Gastrocnemius medialis (tissue), 4 donors: ENCODE measurements at regions not wholly inside any gene's neighbourhood (a gene's known extent, or its start where the extent isn't known, plus 50 kb on each side); places are given as distances from the start of the nearest gene placed in this dataset.

Experiments used
- ATAC-seq, 2 donors: fragments of 150-250 bp; one replicate each; pipeline ENCODE4 v1.9.1; 2016
- DNase-seq, 2 donors: peaks; one replicate each; pipeline ENCODE4 v3.0.0-alpha.2; 2019
- H3K27ac ChIP-seq, 4 donors: fragments of 200-600 bp; sonication (generic); 1 replicate in 1 of 4; 2 replicates in 3 of 4; pipeline ENCODE4 v1.5.1; 2016 to 2018; ENCODE audit warnings: mild to moderate bottlenecking in 2 of 4, moderate library complexity in 1 of 4
- H3K27me3 ChIP-seq, 3 donors: fragments of 200-600 bp; sonication (generic) in 2 of 3; 1 replicate in 1 of 3; 2 replicates in 2 of 3; pipeline versions ENCODE4 v1.5.1 to v1.6.0; 2016 to 2019; ENCODE audit warnings: mild to moderate bottlenecking in 1 of 3, moderate library complexity in 1 of 3
- H3K36me3 ChIP-seq, 2 donors: fragments of 200-600 bp; sonication (generic) in 1 of 2; one replicate each; pipeline ENCODE4 v1.5.1; 2017 to 2018
- H3K4me1 ChIP-seq, 2 donors: fragments of 200-600 bp; sonication (generic) in 1 of 2; one replicate each; pipeline ENCODE4 v1.5.1; 2016 to 2017; ENCODE audit warnings: mild to moderate bottlenecking in 2 of 2
- H3K4me3 ChIP-seq, 4 donors: fragments of 200-600 bp; sonication (generic) in 3 of 4; 1 replicate in 1 of 4; 2 replicates in 3 of 4; pipeline ENCODE4 v1.5.1; 2016 to 2019; ENCODE audit warnings: mild to moderate bottlenecking in 2 of 4
- H3K9me3 ChIP-seq, 3 donors: fragments of 200-600 bp; sonication (generic) in 2 of 3; 1 replicate in 1 of 3; 2 replicates in 2 of 3; pipeline ENCODE4 v1.5.1; 2016 to 2019
- CTCF ChIP-seq, 5 experiments: fragments of 450-650 bp in 3 of 5; fragments of 200-600 bp in 2 of 5; sonication (generic) in 2 of 5; IDR thresholded peaks in 4 of 5; conservative IDR thresholded peaks in 1 of 5; 1 replicate in 4 of 5; 2 replicates in 1 of 5; pipeline ENCODE4 v1.5.1; 2016 to 2019; ENCODE audit warnings: antibody characterized with exemption in 5 of 5, mild to moderate bottlenecking in 3 of 5, moderate library complexity in 3 of 5
- POLR2A ChIP-seq, 2 donors: fragments of 450-650 bp; IDR thresholded peaks; one replicate each; pipeline ENCODE4 v1.6.1; 2017; ENCODE audit warnings: antibody characterized with exemption in 2 of 2, mild to moderate bottlenecking in 2 of 2, moderate library complexity in 2 of 2
- in situ Hi-C, 4 donors: fragments of 200-750 bp; cut with MboI; loops; one replicate each; pipeline versions ENCODE4 v1.15.0 to v1.8.0; 2017; ENCODE audit warnings: low sequenced_read_pairs in 4 of 4
- intact Hi-C: fragments of 100-400 bp; cut with DNase I; formaldehyde crosslinking; loops from one replicate; pipeline ENCODE4 v1.15.1; 2023; ENCODE audit warnings: low total_unique reads

- DNase-seq (no peak), ATAC-seq (no peak)
- H3K9me3 ChIP-seq = no peaks in the 10 kb centered on the region
- TF ChIP-seq CTCF (IDR thresholded peaks at IDR 0.05 in 4 of 5, conservative IDR thresholded peaks at IDR 0.05 in 1 of 5) (no peak), POLR2A (IDR thresholded peaks at IDR 0.05) (no peak)
- H3K36me3 ChIP-seq = no peaks in the 10 kb centered on the region
- intact Hi-C loops (no loop called here), in situ Hi-C loops (no loop called here)
- H3K4me3 ChIP-seq = no peak overlapping the region
- H3K27me3 ChIP-seq = no peaks in the 10 kb centered on the region
- H3K27ac ChIP-seq = no peak overlapping the region
- H3K4me1 ChIP-seq = no peaks in the 10 kb centered on the region
These were observed 309.7 kb upstream of the NR2F2 start for GRCh38 chr15:96020797-96021196.

GRCh38 chr15:96023081-96023480 lies 307.4 kb upstream of the NR2F2 start:
- intact Hi-C loops = no loop called here
- no peak for ATAC-seq
- TF ChIP-seq CTCF (IDR thresholded peaks at IDR 0.05 in 4 of 5, conservative IDR thresholded peaks at IDR 0.05 in 1 of 5) (no peak), POLR2A (IDR thresholded peaks at IDR 0.05) (no peak)
- Histone ChIP-seq H3K27me3 (no peaks in the 10 kb centered on the region), H3K36me3 (no peaks in the 10 kb centered on the region), H3K27ac (no peak overlapping the region), H3K9me3 (no peaks in the 10 kb centered on the region), H3K4me1 (no peaks in the 10 kb centered on the region), H3K4me3 (no peak overlapping the region)
- in situ Hi-C loops = no loop called here
- no peak for DNase-seq

GRCh38 chr15:96027501-96027900 lies 303.0 kb upstream of the NR2F2 start:
- no peak overlapping the region for H3K27ac ChIP-seq
- no peaks in the 10 kb centered on the region for H3K36me3 ChIP-seq
- no peaks in the 10 kb centered on the region for H3K27me3 ChIP-seq
- TF ChIP-seq CTCF (IDR thresholded peaks at IDR 0.05 in 4 of 5, conservative IDR thresholded peaks at IDR 0.05 in 1 of 5) (no peak), POLR2A (IDR thresholded peaks at IDR 0.05) (no peak)
- H3K4me3 ChIP-seq = no peak overlapping the region
- H3K4me1 ChIP-seq = no peaks in the 10 kb centered on the region
- ATAC-seq = no peak
- in situ Hi-C loops (no loop called here), intact Hi-C loops (no loop called here)
- H3K9me3 ChIP-seq = no peaks in the 10 kb centered on the region
- DNase-seq = no peak

- no peak for ATAC-seq
These were observed 301.9 kb upstream of the NR2F2 start for GRCh38 chr15:96028620-96029019.

More at GRCh38 chr15:96028620-96029019, 301.9 kb upstream of the NR2F2 start:
- intact Hi-C loops (no loop called here), in situ Hi-C loops (no loop called here)
- H3K4me1 ChIP-seq = no peaks in the 10 kb centered on the region
- H3K27ac ChIP-seq = no peak overlapping the region
- DNase-seq = no peak
- no peaks in the 10 kb centered on the region for H3K27me3 ChIP-seq
- H3K36me3 ChIP-seq = no peaks in the 10 kb centered on the region
- H3K9me3 ChIP-seq = no peaks in the 10 kb centered on the region
- no peak overlapping the region for H3K4me3 ChIP-seq
- TF ChIP-seq CTCF (IDR thresholded peaks at IDR 0.05 in 4 of 5, conservative IDR thresholded peaks at IDR 0.05 in 1 of 5) (no peak), POLR2A (IDR thresholded peaks at IDR 0.05) (no peak)
